ENCODE measurements at regions not wholly inside any gene's neighbourhood (a gene's known extent, or its start where the extent isn't known, plus 50 kb on each side); places are given as distances from the start of the nearest gene placed in this dataset.

- TF ChIP-seq CREB1 (CRISPR knock-in tag; IDR thresholded peaks at IDR 0.05) (no peak), ZNF281 (CRISPR knock-in tag; IDR thresholded peaks at IDR 0.05) (no peak), ZNF317 (CRISPR knock-in tag; IDR thresholded peaks at IDR 0.05; ENCODE audit: borderline replicate concordance, low read depth) (no peak), TEAD1 (CRISPR knock-in tag; IDR thresholded peaks at IDR 0.05) (no peak), CTCF (IDR thresholded peaks at IDR 0.05) (no peak), ATF3 (CRISPR knock-in tag; conservative IDR thresholded peaks at IDR 0.05) (no peak), ATF1 (CRISPR knock-in tag; IDR thresholded peaks at IDR 0.05) (no peak), AFF4 (CRISPR knock-in tag; IDR thresholded peaks at IDR 0.05; ENCODE audit: borderline replicate concordance) (no peak), HMGXB4 (CRISPR knock-in tag; IDR thresholded peaks at IDR 0.05) (no peak), TEAD4 (CRISPR knock-in tag; IDR thresholded peaks at IDR 0.05) (no peak), ELF4 (CRISPR knock-in tag; IDR thresholded peaks at IDR 0.05; ENCODE audit: low read depth) (no peak), ESRRA (CRISPR knock-in tag; IDR thresholded peaks at IDR 0.05; ENCODE audit: borderline replicate concordance) (no peak), ETV6 (CRISPR knock-in tag; IDR thresholded peaks at IDR 0.05) (no peak)
Measured at GRCh38 chr2:204050681-204051080, 114.1 kb downstream of the ICOS start.
